ENCODE measurements at regions not wholly inside any gene's neighbourhood (a gene's known extent, or its start where the extent isn't known, plus 50 kb on each side); places are given as distances from the start of the nearest gene placed in this dataset.

GRCh38 chr1:244150071-244150470 lies 99.0 kb downstream of the ZBTB18 start:
- CTCF ChIA-PET: no interaction called here
- no peaks in the 10 kb centered on the region for H3K9me3 Mint-ChIP-seq (ENCODE audit: unreplicated experiment)
- no peak for DNase-seq
- H3K27ac Mint-ChIP-seq (ENCODE audit: unreplicated experiment): no peak overlapping the region
- H3K4me1 Mint-ChIP-seq (ENCODE audit: low read depth, unreplicated experiment): no peaks in the 10 kb centered on the region
- POLR2A ChIA-PET: no interaction called here
- no peaks in the 10 kb centered on the region for H3K27me3 Mint-ChIP-seq (ENCODE audit: insufficient read depth, unreplicated experiment)
- no TSS peak for BruUV-seq (replicated peaks)
- H3K36me3 Mint-ChIP-seq (ENCODE audit: insufficient read depth, unreplicated experiment): no peaks in the 10 kb centered on the region
- H3K4me1 ChIP-seq: no peaks in the 10 kb centered on the region
- intact Hi-C loops (cut with micrococcal nuclease; ENCODE audit: unreplicated experiment): no loop called here
- H3K36me3 ChIP-seq (ENCODE audit: control insufficient read depth, insufficient read depth, low read length): no peaks in the 10 kb centered on the region
- H3K4me3 ChIP-seq (ENCODE audit: low read depth, low read length): no peak overlapping the region
- TF ChIP-seq CTCF (IDR thresholded peaks at IDR 0.05; ENCODE audit: insufficient read depth in 1 of 2, low read depth in 1 of 2, low read length in 1 of 2, severe bottlenecking in 1 of 2, unreplicated experiment in 1 of 2): no peak
- no peaks in the 10 kb centered on the region for H3K27me3 ChIP-seq (replicated peaks; ENCODE audit: control insufficient read depth, insufficient read depth, low read length)
- no peak overlapping the region for H3K4me3 Mint-ChIP-seq (ENCODE audit: unreplicated experiment)
- no peaks in the 10 kb centered on the region for H3K9me3 ChIP-seq

- BruUV-seq (replicated peaks): no TSS peak
- H3K36me3 Mint-ChIP-seq (ENCODE audit: insufficient read depth, unreplicated experiment): no peaks in the 10 kb centered on the region
- H3K27ac Mint-ChIP-seq (ENCODE audit: unreplicated experiment): no peak overlapping the region
- H3K4me3 ChIP-seq (ENCODE audit: low read depth, low read length): no peak overlapping the region
- H3K4me1 Mint-ChIP-seq (ENCODE audit: low read depth, unreplicated experiment): no peaks in the 10 kb centered on the region
- no peak for TF ChIP-seq CTCF (IDR thresholded peaks at IDR 0.05; ENCODE audit: insufficient read depth in 1 of 2, low read depth in 1 of 2, low read length in 1 of 2, severe bottlenecking in 1 of 2, unreplicated experiment in 1 of 2)
- H3K27me3 Mint-ChIP-seq (ENCODE audit: insufficient read depth, unreplicated experiment): no peaks in the 10 kb centered on the region
- H3K27me3 ChIP-seq (replicated peaks; ENCODE audit: control insufficient read depth, insufficient read depth, low read length): no peaks in the 10 kb centered on the region
- DNase-seq: no peak
- intact Hi-C loops (cut with micrococcal nuclease; ENCODE audit: unreplicated experiment): no loop called here
- no peaks in the 10 kb centered on the region for H3K36me3 ChIP-seq (ENCODE audit: control insufficient read depth, insufficient read depth, low read length)
- ChIA-PET POLR2A (no interaction called here), CTCF (no interaction called here)
- H3K9me3 ChIP-seq: no peaks in the 10 kb centered on the region
- H3K4me1 ChIP-seq: no peaks in the 10 kb centered on the region
- H3K4me3 Mint-ChIP-seq (ENCODE audit: unreplicated experiment): no peak overlapping the region
- no peaks in the 10 kb centered on the region for H3K9me3 Mint-ChIP-seq (ENCODE audit: unreplicated experiment)
These were observed 99.6 kb downstream of the ZBTB18 start for GRCh38 chr1:244150665-244151064.

GRCh38 chr1:244151537-244151936 lies 100.5 kb downstream of the ZBTB18 start:
- Mint-ChIP-seq H3K9me3 (ENCODE audit: unreplicated experiment) (no peaks in the 10 kb centered on the region), H3K27me3 (ENCODE audit: insufficient read depth, unreplicated experiment) (no peaks in the 10 kb centered on the region), H3K27ac (ENCODE audit: unreplicated experiment) (no peak overlapping the region), H3K4me3 (ENCODE audit: unreplicated experiment) (no peak overlapping the region), H3K36me3 (ENCODE audit: insufficient read depth, unreplicated experiment) (no peaks in the 10 kb centered on the region), H3K4me1 (ENCODE audit: low read depth, unreplicated experiment) (no peaks in the 10 kb centered on the region)
- ChIA-PET POLR2A (no interaction called here), CTCF (interaction anchor here (0.5 kb wide), 1 partner anchor 46 kb away, joined by 3 read pairs; no protein-coding TSS in a partner anchor)
- no peak overlapping the region for H3K4me3 ChIP-seq (ENCODE audit: low read depth, low read length)
- no peak for DNase-seq
- no peaks in the 10 kb centered on the region for H3K36me3 ChIP-seq (ENCODE audit: control insufficient read depth, insufficient read depth, low read length)
- no TSS peak for BruUV-seq (replicated peaks)
- TF ChIP-seq CTCF (IDR thresholded peaks at IDR 0.05; ENCODE audit: insufficient read depth in 1 of 2, low read depth in 1 of 2, low read length in 1 of 2, severe bottlenecking in 1 of 2, unreplicated experiment in 1 of 2): no peak
- intact Hi-C loops (cut with micrococcal nuclease; ENCODE audit: unreplicated experiment): no loop called here
- H3K27me3 ChIP-seq (replicated peaks; ENCODE audit: control insufficient read depth, insufficient read depth, low read length): no peaks in the 10 kb centered on the region
- H3K4me1 ChIP-seq: no peaks in the 10 kb centered on the region
- no peaks in the 10 kb centered on the region for H3K9me3 ChIP-seq

All from Caco-2 (cell line).